ENCODE measurements at regions not wholly inside any gene's neighbourhood (a gene's known extent, or its start where the extent isn't known, plus 50 kb on each side); places are given as distances from the start of the nearest gene placed in this dataset.

GRCh38 chr5:3695818-3696217, 100.2 kb downstream of the IRX1 start:
- no peak for DNase-seq (ENCODE audit: low spot score)
- no peak for TF ChIP-seq CTCF (IDR thresholded peaks at IDR 0.05; ENCODE audit: extremely low read depth, missing control alignments)

- no peak for TF ChIP-seq CTCF (IDR thresholded peaks at IDR 0.05; ENCODE audit: extremely low read depth, missing control alignments)
- DNase-seq (ENCODE audit: low spot score), result no peak
Observed at GRCh38 chr5:3698412-3698811, 102.8 kb downstream of the IRX1 start.

- no peak for DNase-seq (ENCODE audit: low spot score)
- TF ChIP-seq CTCF (IDR thresholded peaks at IDR 0.05; ENCODE audit: extremely low read depth, missing control alignments), result no peak
Observed at GRCh38 chr5:3701694-3702093, 106.1 kb downstream of the IRX1 start.

GRCh38 chr5:3704661-3705060, 109.0 kb downstream of the IRX1 start:
- no peak for DNase-seq (ENCODE audit: low spot score)
- no peak for TF ChIP-seq CTCF (IDR thresholded peaks at IDR 0.05; ENCODE audit: extremely low read depth, missing control alignments)

GRCh38 chr5:3709068-3709716, 113.6 kb downstream of the IRX1 start:
- no peak for TF ChIP-seq CTCF (IDR thresholded peaks at IDR 0.05; ENCODE audit: extremely low read depth, missing control alignments)
- no peak for DNase-seq (ENCODE audit: low spot score)

GRCh38 chr5:3709717-3710348, 114.2 kb downstream of the IRX1 start:
- no peak for DNase-seq (ENCODE audit: low spot score)
- no peak for TF ChIP-seq CTCF (IDR thresholded peaks at IDR 0.05; ENCODE audit: extremely low read depth, missing control alignments)

- TF ChIP-seq CTCF (IDR thresholded peaks at IDR 0.05; ENCODE audit: extremely low read depth, missing control alignments), result no peak
- DNase-seq (ENCODE audit: low spot score), result no peak
Observed at GRCh38 chr5:3715062-3715461, 119.4 kb downstream of the IRX1 start.

All from GM20000 (cell line).